Transverse colon (tissue), 4 donors: ENCODE measurements at regions not wholly inside any gene's neighbourhood (a gene's known extent, or its start where the extent isn't known, plus 50 kb on each side); places are given as distances from the start of the nearest gene placed in this dataset.

ENCODE experiments used
- POLR2AphosphoS5 ChIP-seq, 3 donors: sonication (generic); formaldehyde crosslinking; IDR thresholded peaks; one replicate each; pipeline ENCODE4 v1.6.1; 2016; ENCODE audit warnings: antibody characterized with exemption in 3 of 3
- TF ChIP-seq, protein P1 (sequence below), 5 experiments: fragments of 200-600 bp in 3 of 5; fragments of 450-650 bp in 2 of 5; sonication (generic) in 3 of 5; IDR thresholded peaks; 1 replicate in 2 of 5; 2 replicates in 3 of 5; pipeline ENCODE4 v1.5.1; 2016 to 2017; ENCODE audit warnings: antibody characterized with exemption in 5 of 5, inconsistent platforms in 3 of 5, mild to moderate bottlenecking in 2 of 5, moderate library complexity in 1 of 5

GRCh38 chr1:228655796-228656394 lies 79.4 kb upstream of the RHOU start:
- TF ChIP-seq, protein P1, sequence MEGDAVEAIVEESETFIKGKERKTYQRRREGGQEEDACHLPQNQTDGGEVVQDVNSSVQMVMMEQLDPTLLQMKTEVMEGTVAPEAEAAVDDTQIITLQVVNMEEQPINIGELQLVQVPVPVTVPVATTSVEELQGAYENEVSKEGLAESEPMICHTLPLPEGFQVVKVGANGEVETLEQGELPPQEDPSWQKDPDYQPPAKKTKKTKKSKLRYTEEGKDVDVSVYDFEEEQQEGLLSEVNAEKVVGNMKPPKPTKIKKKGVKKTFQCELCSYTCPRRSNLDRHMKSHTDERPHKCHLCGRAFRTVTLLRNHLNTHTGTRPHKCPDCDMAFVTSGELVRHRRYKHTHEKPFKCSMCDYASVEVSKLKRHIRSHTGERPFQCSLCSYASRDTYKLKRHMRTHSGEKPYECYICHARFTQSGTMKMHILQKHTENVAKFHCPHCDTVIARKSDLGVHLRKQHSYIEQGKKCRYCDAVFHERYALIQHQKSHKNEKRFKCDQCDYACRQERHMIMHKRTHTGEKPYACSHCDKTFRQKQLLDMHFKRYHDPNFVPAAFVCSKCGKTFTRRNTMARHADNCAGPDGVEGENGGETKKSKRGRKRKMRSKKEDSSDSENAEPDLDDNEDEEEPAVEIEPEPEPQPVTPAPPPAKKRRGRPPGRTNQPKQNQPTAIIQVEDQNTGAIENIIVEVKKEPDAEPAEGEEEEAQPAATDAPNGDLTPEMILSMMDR (IDR thresholded peaks at IDR 0.05): no peak
- no peak for TF ChIP-seq POLR2AphosphoS5 (IDR thresholded peaks at IDR 0.05)
